Natural killer cell (primary cell): ENCODE measurements at regions not wholly inside any gene's neighbourhood (a gene's known extent, or its start where the extent isn't known, plus 50 kb on each side); places are given as distances from the start of the nearest gene placed in this dataset.

ENCODE experiments used
- ATAC-seq, 3 donors: fragments of 150-1000 bp in 2 of 3; fragments of 200-7000 bp in 1 of 3; cut with Tn5 transposase; 1 replicate in 1 of 3; 2 replicates in 2 of 3; pipeline ENCODE4 v1.10.0; 2021; ENCODE audit warnings: mild to moderate bottlenecking in 2 of 3, moderate library complexity in 2 of 3
- DNase-seq, 2 donors: peaks; one replicate each; pipeline versions ENCODE4 v3.0.0 to v3.0.0-alpha.2; 2013 to 2021; ENCODE audit warnings: mixed read lengths in 1 of 2
- H3K27ac ChIP-seq: one replicate; pipeline ENCODE4 v1.5.1; 2013; ENCODE audit warnings: mild to moderate bottlenecking, low read length
- H3K27me3 ChIP-seq: one replicate; pipeline ENCODE4 v1.6.1; 2013; ENCODE audit warnings: low read length; ENCODE audit not compliant: control insufficient read depth, insufficient read depth
- H3K36me3 ChIP-seq: one replicate; pipeline ENCODE4 v1.6.1; 2013; ENCODE audit warnings: low read length; ENCODE audit not compliant: control insufficient read depth, insufficient read depth
- H3K4me1 ChIP-seq: one replicate; pipeline ENCODE4 v1.6.1; 2013; ENCODE audit warnings: low read length; ENCODE audit not compliant: control insufficient read depth, insufficient read depth
- H3K4me3 ChIP-seq: one replicate; pipeline ENCODE4 v1.5.1; 2013; ENCODE audit warnings: low read length
- H3K9me3 ChIP-seq: one replicate; pipeline ENCODE4 v1.6.1; 2013; ENCODE audit warnings: low read length; ENCODE audit not compliant: control insufficient read depth, insufficient read depth
- H3K27ac Mint-ChIP-seq, 2 donors: one replicate each; pipeline ENCODE4 v1.8.0; 2022; ENCODE audit warnings: mild to moderate bottlenecking in 2 of 2, mixed read lengths in 2 of 2, moderate library complexity in 1 of 2
- H3K27me3 Mint-ChIP-seq, 2 donors: one replicate each; pipeline ENCODE4 v1.8.0; 2022; ENCODE audit warnings: low read depth in 2 of 2, mixed read lengths in 2 of 2
- H3K36me3 Mint-ChIP-seq: one replicate; pipeline ENCODE4 v1.8.0; 2022; ENCODE audit warnings: mixed read lengths
- H3K4me1 Mint-ChIP-seq, 2 donors: one replicate each; pipeline ENCODE4 v1.8.0; 2022; ENCODE audit warnings: mixed read lengths in 2 of 2
- H3K4me3 Mint-ChIP-seq: one replicate; pipeline ENCODE4 v1.8.0; 2022; ENCODE audit warnings: mild to moderate bottlenecking, moderate library complexity, mixed read lengths
- H3K9me3 Mint-ChIP-seq, 2 donors: one replicate each; pipeline ENCODE4 v1.8.0; 2022; ENCODE audit warnings: mixed read lengths in 2 of 2
- WGBS: methylation state at CpG from one replicate; pipeline ENCODE4 v1.1.7; 2013; ENCODE audit warnings: missing lambda C conversion rate; ENCODE audit not compliant: insufficient coverage; 5-methylcytosine and 5-hydroxymethylcytosine counted together
- intact Hi-C: fragments of 100-400 bp; cut with micrococcal nuclease; formaldehyde crosslinking; loops from one replicate; pipeline ENCODE4 v1.14.2; 2022
- TF ChIP-seq, protein P1 (sequence below): fragments of 200-600 bp; IDR thresholded peaks from one replicate; pipeline ENCODE4 v1.8.0; 2022; ENCODE audit warnings: antibody characterized with exemption

DNA sequence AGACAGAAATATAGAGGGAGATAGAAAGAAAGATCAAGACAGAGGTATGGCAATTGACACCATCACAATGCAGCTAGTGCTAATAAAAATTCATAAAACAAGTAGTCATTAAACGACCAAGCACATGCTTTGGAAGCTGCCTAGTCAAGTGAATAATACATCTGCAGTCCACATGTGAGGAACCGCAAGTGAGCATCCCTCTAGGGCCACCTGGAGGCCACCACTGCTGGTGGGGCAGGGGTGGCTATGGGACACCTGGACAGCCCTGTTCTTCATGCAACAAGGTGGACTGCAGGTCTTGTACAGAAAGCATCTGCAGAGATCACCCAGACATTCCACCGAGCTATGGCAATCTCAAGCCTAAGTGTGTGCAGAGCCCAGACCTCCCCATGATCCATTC lies 451.1 kb upstream of the PFKP start:
- intact Hi-C loops: no loop called here
- no peak overlapping the region for H3K4me3 ChIP-seq
- Mint-ChIP-seq H3K4me3 (no peak overlapping the region), H3K27me3 (peaks cover 0 to 2% of the 10 kb centered on the region in 2 donors), H3K4me1 (no peaks in the 10 kb centered on the region), H3K27ac (no peak overlapping the region), H3K36me3 (no peaks in the 10 kb centered on the region), H3K9me3 (peaks cover 2 to 7% of the 10 kb centered on the region in 2 donors)
- ATAC-seq (no peak), DNase-seq (no peak)
- H3K9me3 ChIP-seq: no peaks in the 10 kb centered on the region
- H3K4me1 ChIP-seq: no peaks in the 10 kb centered on the region
- TF ChIP-seq, protein P1, sequence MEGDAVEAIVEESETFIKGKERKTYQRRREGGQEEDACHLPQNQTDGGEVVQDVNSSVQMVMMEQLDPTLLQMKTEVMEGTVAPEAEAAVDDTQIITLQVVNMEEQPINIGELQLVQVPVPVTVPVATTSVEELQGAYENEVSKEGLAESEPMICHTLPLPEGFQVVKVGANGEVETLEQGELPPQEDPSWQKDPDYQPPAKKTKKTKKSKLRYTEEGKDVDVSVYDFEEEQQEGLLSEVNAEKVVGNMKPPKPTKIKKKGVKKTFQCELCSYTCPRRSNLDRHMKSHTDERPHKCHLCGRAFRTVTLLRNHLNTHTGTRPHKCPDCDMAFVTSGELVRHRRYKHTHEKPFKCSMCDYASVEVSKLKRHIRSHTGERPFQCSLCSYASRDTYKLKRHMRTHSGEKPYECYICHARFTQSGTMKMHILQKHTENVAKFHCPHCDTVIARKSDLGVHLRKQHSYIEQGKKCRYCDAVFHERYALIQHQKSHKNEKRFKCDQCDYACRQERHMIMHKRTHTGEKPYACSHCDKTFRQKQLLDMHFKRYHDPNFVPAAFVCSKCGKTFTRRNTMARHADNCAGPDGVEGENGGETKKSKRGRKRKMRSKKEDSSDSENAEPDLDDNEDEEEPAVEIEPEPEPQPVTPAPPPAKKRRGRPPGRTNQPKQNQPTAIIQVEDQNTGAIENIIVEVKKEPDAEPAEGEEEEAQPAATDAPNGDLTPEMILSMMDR: no peak
- no peaks in the 10 kb centered on the region for H3K36me3 ChIP-seq
- no peaks in the 10 kb centered on the region for H3K27me3 ChIP-seq
- WGBS: 85% methylated on average over 3 of the region's 3 CpGs
- no peak overlapping the region for H3K27ac ChIP-seq

DNA sequence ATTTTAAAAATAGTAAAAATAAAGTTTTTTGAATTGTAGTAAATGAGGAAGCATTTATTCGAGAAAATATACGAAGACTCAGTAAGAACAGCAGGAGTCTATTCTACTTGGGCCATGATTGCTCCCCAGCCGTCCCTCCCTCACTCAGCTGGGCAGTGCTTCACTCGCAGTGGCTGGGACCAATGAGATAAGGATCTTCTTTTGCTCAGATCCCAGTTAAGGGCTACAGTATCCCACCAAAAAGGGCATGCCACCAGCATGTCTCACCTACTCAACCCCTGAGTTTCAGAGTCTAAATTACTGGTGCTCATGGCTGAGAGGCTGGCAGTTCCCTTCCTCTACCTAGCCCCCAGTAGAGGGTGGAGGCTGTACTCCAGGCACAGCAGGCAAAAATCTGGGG lies 455.7 kb upstream of the PFKP start:
- WGBS: 62% methylated on average over 4 of the region's 4 CpGs
- TF ChIP-seq, protein P1: no peak
- peaks cover 5 to 10% of the 10 kb centered on the region in 2 donors for H3K9me3 Mint-ChIP-seq
- H3K4me3 Mint-ChIP-seq: no peak overlapping the region
- DNase-seq (no peak), ATAC-seq (no peak)
- no peaks in the 10 kb centered on the region for H3K36me3 ChIP-seq
- H3K27ac ChIP-seq: no peak overlapping the region
- no peaks in the 10 kb centered on the region for H3K4me1 Mint-ChIP-seq
- no peaks in the 10 kb centered on the region for H3K27me3 ChIP-seq
- H3K4me3 ChIP-seq: no peak overlapping the region
- no peaks in the 10 kb centered on the region for H3K4me1 ChIP-seq
- H3K9me3 ChIP-seq: no peaks in the 10 kb centered on the region
- no peak overlapping the region for H3K27ac Mint-ChIP-seq
- intact Hi-C loops: no loop called here
- H3K36me3 Mint-ChIP-seq: no peaks in the 10 kb centered on the region
- peaks cover 0 to 6% of the 10 kb centered on the region in 2 donors for H3K27me3 Mint-ChIP-seq

DNA sequence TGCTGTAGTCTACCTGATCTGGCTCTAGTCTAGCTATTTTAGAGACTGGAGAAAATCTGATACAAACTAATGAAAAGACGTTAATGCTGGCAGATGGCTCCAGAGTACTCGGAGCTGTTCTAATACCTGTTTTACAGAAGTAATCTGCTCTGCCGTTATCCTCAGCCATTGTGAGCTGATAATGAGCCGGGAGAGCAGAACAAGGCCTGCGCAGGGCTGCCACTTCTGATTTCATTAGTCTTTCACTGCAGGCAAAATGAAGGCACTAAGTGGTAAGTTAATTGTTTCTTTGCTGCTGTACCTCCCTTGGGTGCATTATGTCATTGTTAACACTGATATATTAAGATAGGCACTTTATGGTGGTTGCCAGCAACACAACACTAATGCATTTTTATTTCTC lies 456.4 kb upstream of the PFKP start:
- H3K27me3 Mint-ChIP-seq: peaks cover 0 to 6% of the 10 kb centered on the region in 2 donors
- no peak for DNase-seq
- H3K9me3 ChIP-seq: peaks cover 2% of the 10 kb centered on the region
- intact Hi-C loops: no loop called here
- H3K9me3 Mint-ChIP-seq: peaks cover 4 to 9% of the 10 kb centered on the region in 2 donors
- H3K4me1 ChIP-seq: no peaks in the 10 kb centered on the region
- H3K36me3 Mint-ChIP-seq: no peaks in the 10 kb centered on the region
- no peaks in the 10 kb centered on the region for H3K36me3 ChIP-seq
- H3K4me3 Mint-ChIP-seq: no peak overlapping the region
- no peak overlapping the region for H3K27ac Mint-ChIP-seq
- H3K4me1 Mint-ChIP-seq: no peaks in the 10 kb centered on the region
- H3K4me3 ChIP-seq: no peak overlapping the region
- WGBS: 85% methylated on average over 5 of the region's 5 CpGs
- H3K27ac ChIP-seq: no peak overlapping the region
- no peaks in the 10 kb centered on the region for H3K27me3 ChIP-seq
- TF ChIP-seq, protein P1: no peak
- ATAC-seq: no peak

DNA sequence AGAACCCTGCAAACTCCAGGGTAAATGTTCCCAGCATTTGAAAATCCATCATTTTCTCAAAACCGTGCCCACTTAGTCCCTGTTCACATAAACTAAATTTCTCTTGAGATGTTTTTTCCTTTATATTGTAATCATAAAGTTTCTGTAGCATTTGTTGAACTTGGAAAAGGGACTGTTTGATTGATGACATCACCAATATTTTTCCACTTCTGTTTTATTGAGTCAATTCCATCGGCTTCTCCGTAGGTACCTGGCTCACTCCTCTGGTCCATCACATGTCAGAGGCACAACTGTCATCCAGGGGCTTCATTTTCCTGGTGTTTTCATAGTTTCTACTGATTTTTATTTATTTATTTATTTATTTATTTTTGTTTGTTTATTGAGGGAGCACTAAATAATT lies 462.5 kb upstream of the PFKP start:
- no peaks in the 10 kb centered on the region for H3K9me3 Mint-ChIP-seq
- no peaks in the 10 kb centered on the region for H3K27me3 ChIP-seq
- no peaks in the 10 kb centered on the region for H3K36me3 Mint-ChIP-seq
- H3K4me1 ChIP-seq: no peaks in the 10 kb centered on the region
- no peaks in the 10 kb centered on the region for H3K27me3 Mint-ChIP-seq
- TF ChIP-seq, protein P1: no peak
- H3K27ac Mint-ChIP-seq: no peak overlapping the region
- no peaks in the 10 kb centered on the region for H3K36me3 ChIP-seq
- no peak for ATAC-seq
- no peak overlapping the region for H3K27ac ChIP-seq
- H3K4me3 Mint-ChIP-seq: no peak overlapping the region
- no peak for DNase-seq
- intact Hi-C loops: no loop called here
- peaks cover 4% of the 10 kb centered on the region for H3K9me3 ChIP-seq
- no peaks in the 10 kb centered on the region for H3K4me1 Mint-ChIP-seq
- 89% methylated on average over 3 of the region's 3 CpGs for WGBS
- H3K4me3 ChIP-seq: no peak overlapping the region
